GM10266 (cell line): ENCODE measurements at regions not wholly inside any gene's neighbourhood (a gene's known extent, or its start where the extent isn't known, plus 50 kb on each side); places are given as distances from the start of the nearest gene placed in this dataset.
"Not testable (repeated sequence)": the region's sequence is repeated elsewhere in the genome, so short reads cannot be mapped to it uniquely, and the experiment has no call there.

Experiments
- DNase-seq: peaks from one replicate; pipeline ENCODE4 v3.0.0; 2012; ENCODE audit errors: extremely low spot score
- TF ChIP-seq, protein P1 (sequence below): IDR thresholded peaks from 2 replicates; pipeline ENCODE4 v1.5.1; 2012; ENCODE audit warnings: mild to moderate bottlenecking, low read depth; ENCODE audit not compliant: control insufficient read depth, insufficient read depth; ENCODE audit errors: missing control alignments

DNA sequence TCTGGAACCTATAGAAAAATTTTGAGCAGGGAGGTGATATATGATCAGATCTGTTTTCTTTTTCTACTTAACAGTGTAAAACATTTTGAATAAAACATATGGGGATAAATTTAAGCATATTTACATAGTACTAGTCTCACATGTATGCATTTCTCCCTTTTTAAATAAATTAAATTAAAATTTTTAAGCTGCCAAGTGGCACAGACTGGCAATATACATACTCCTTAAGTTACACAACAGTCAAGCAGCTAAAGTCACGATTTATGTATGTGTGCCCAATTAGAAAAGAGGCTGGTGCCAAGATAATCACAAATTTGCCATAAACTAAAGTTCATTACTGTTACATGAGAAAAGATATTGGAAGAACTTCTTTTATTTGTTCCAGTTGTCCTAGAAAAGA, 532.0 kb downstream of the RWDD3 start:
- TF ChIP-seq, protein P1, sequence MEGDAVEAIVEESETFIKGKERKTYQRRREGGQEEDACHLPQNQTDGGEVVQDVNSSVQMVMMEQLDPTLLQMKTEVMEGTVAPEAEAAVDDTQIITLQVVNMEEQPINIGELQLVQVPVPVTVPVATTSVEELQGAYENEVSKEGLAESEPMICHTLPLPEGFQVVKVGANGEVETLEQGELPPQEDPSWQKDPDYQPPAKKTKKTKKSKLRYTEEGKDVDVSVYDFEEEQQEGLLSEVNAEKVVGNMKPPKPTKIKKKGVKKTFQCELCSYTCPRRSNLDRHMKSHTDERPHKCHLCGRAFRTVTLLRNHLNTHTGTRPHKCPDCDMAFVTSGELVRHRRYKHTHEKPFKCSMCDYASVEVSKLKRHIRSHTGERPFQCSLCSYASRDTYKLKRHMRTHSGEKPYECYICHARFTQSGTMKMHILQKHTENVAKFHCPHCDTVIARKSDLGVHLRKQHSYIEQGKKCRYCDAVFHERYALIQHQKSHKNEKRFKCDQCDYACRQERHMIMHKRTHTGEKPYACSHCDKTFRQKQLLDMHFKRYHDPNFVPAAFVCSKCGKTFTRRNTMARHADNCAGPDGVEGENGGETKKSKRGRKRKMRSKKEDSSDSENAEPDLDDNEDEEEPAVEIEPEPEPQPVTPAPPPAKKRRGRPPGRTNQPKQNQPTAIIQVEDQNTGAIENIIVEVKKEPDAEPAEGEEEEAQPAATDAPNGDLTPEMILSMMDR, result no peak
- no peak for DNase-seq

DNA sequence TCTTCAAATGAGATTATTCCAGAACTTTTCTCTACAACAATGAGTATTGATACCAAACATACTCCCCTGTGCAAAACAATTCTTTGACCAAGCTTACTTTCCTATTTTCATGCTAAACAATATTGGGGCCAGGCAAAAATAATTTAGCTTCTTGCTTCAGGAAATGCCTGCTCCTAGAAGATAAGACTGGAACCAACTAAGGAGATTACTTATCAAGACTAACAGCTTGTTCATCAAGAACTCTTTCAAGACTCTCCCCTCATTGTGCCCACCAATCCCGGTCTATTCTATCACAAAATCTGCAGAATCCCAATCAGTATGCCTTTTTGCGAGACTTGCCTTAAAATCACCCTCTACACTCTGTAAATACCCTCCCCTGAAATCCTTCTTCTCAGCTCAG, 536.6 kb downstream of the RWDD3 start:
- TF ChIP-seq, protein P1, result no peak
- DNase-seq, result no peak

DNA sequence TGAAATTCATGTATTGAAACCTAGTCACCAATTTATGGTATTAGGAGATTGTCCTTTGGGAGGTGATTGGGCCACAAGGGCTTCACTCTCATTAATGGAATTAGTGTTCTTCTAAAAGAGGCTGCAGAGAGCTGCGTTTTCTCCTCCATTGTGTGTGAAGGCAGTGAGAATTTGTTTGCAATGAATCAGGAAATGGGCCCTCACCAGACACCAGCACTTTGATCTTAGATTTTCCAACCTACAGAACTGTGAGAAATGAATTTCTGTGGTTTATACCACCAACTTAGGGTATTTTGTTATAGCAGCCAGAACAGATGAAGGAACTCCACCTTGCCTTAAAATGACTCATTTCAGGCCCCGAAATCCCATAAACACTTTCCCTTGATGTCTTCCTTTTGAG, 544.2 kb downstream of the RWDD3 start:
- TF ChIP-seq, protein P1, result no peak
- DNase-seq, result no peak

DNA sequence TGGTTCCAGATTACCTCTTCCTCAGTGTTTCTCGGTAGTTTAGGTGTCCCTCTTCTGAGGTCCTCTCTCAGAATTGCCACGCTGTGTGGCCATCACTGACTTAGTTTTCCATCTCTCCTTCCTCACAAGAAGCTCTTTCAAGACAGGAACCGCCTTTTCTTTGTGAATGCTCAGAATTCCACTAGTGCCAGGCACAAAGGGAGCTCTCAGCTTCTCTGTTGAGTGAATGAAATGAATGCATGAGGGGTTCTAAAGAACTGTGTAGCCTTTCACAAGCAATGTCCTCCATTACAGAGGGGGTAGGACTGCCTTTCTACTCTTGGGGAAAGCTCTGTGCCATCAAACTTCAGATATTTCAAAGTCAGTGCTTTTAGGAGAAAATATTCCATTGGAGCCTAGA, 546.8 kb downstream of the RWDD3 start:
- DNase-seq, result no peak
- TF ChIP-seq, protein P1, result no peak

DNA sequence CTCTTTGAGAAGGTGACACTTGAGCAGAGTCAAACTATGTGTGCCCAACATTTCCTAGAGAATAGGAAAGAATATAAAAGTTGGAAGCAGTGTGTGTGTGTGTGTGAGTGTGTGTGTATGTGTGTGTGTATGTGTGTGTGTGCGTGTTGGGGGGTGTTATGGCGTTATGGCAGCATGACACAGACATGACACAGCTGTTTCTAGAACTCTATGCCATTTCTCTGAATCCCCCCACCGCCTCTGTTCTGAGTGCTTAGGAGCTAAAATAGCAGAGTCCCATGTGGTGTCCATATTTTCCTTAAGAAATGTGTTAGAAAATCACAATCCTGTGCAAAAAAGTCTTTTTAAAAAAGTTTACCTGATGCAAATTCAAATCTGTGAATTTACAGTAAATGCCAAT, 556.1 kb downstream of the RWDD3 start:
- no peak for DNase-seq
- TF ChIP-seq, protein P1, result no peak

DNA sequence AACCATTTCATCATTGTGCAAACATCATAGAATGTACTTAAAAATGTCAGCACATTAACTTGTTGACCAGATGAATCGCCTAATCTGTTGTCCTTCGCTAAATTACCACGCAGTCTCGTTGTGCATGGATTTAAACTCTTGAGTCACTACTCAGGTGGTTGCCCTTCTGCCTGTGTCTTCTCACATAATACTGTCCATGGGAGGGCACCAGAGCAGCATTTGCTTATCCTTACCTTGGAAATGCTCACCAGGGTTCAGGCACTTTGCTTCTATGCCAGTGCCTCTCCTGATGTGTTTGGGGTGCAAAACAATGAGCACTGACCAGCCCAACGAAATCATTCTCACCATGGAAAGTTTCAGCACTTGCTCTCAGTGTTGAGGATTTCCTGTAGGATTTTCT, 559.9 kb downstream of the RWDD3 start:
- TF ChIP-seq, protein P1, result no peak
- no peak for DNase-seq

DNA sequence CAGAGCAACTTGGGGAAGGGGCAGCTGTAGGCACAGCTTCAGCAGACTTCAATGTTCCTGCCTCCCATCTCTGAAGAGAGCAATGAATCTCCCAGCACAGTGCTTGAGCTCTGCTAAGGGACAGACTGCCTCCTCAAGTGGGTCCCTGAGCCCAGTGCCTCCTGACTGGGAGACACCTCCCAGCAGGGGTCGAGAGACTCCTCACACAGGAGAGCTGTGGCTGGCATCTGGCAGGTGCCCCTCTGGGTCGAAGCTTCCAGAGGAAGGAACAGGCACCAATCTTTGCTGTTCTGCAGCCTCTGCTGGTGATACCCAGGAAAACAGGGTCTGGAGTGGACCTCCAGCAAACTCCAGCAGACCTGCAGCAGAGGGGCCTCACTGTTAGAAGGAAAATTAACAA, 563.8 kb downstream of the RWDD3 start:
- not testable (repeated sequence) for DNase-seq

DNA sequence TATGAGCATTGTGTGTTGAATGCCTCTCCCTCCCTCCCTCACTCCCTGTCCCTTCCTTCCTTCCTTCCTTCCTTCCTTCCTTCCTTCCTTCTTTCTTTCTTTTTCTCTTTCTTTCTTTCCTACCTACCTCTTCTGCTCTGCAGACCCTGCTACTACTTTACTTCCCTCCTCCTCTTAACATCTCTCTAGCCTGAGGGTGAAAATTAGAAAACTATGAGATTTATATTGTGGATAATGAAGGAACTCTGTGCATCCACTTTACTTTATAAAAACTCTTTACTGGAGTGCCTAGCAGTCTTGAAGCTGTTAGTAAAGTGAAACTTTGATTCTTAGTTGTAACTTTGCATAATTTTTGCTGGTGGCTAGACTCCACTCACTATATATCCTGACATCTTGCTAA, 572.2 kb downstream of the RWDD3 start:
- DNase-seq, result no peak
- TF ChIP-seq, protein P1, result no peak
